Liver (tissue), 8 donors: ENCODE measurements at regions not wholly inside any gene's neighbourhood (a gene's known extent, or its start where the extent isn't known, plus 50 kb on each side); places are given as distances from the start of the nearest gene placed in this dataset.

Experiments used
- DNase-seq: peaks from one replicate; pipeline ENCODE4 v3.0.0-alpha.2; 2017; ENCODE audit warnings: low spot score
- H3K27ac ChIP-seq, 2 donors: one replicate each; pipeline ENCODE4 v1.7.0; 2013; ENCODE audit warnings: inconsistent platforms in 2 of 2, low read length in 2 of 2, control low read depth in 1 of 2, low read depth in 1 of 2, mild to moderate bottlenecking in 1 of 2
- H3K27me3 ChIP-seq, 4 donors: one replicate each; pipeline versions ENCODE4 v1.6.1 to v1.7.0; 2013; ENCODE audit warnings: low read length in 3 of 4, inconsistent platforms in 1 of 4, mild to moderate bottlenecking in 1 of 4, moderate library complexity in 1 of 4; ENCODE audit not compliant: control insufficient read depth in 4 of 4, insufficient read depth in 4 of 4
- H3K36me3 ChIP-seq, 4 donors: one replicate each; pipeline versions ENCODE4 v1.6.1 to v1.7.0; 2013; ENCODE audit warnings: low read length in 3 of 4, mild to moderate bottlenecking in 3 of 4, low read depth in 1 of 4, moderate library complexity in 1 of 4; ENCODE audit not compliant: control insufficient read depth in 4 of 4, insufficient read depth in 3 of 4
- H3K4me1 ChIP-seq, 4 donors: one replicate each; pipeline versions ENCODE4 v1.6.1 to v1.7.0; 2013; ENCODE audit warnings: low read length in 3 of 4, mild to moderate bottlenecking in 3 of 4, moderate library complexity in 1 of 4; ENCODE audit not compliant: control insufficient read depth in 4 of 4, insufficient read depth in 4 of 4
- H3K4me3 ChIP-seq, 3 donors: one replicate each; pipeline versions ENCODE4 v1.6.1 to v1.7.0; 2013; ENCODE audit warnings: low read length in 3 of 3, control low read depth in 1 of 3, low read depth in 1 of 3, mild to moderate bottlenecking in 1 of 3
- H3K9ac ChIP-seq, 2 donors: one replicate each; pipeline ENCODE4 v1.7.0; 2013; ENCODE audit warnings: low read length in 2 of 2, mild to moderate bottlenecking in 2 of 2, moderate library complexity in 2 of 2, control low read depth in 1 of 2, low read depth in 1 of 2
- H3K9me3 ChIP-seq, 4 donors: one replicate each; pipeline versions ENCODE4 v1.6.1 to v1.7.0; 2013; ENCODE audit warnings: low read length in 3 of 4; ENCODE audit not compliant: control insufficient read depth in 4 of 4
- ATF3 ChIP-seq: IDR thresholded peaks from 2 replicates; pipeline ENCODE4 v1.6.1; 2016; ENCODE audit warnings: antibody characterized with exemption
- CTCF ChIP-seq: fragments of 150-350 bp; IDR thresholded peaks from 2 replicates; pipeline ENCODE4 v1.5.1; 2017; ENCODE audit warnings: improper control_type of control experiment, low read depth, low read length; ENCODE audit not compliant: missing input control
- EGR1 ChIP-seq, 2 donors: IDR thresholded peaks; 2 replicates each; pipeline ENCODE4 v1.6.1; 2016 to 2018; ENCODE audit warnings: antibody characterized with exemption in 2 of 2, low read depth in 2 of 2
- FOXA1 ChIP-seq: IDR thresholded peaks from 2 replicates; pipeline ENCODE4 v1.6.1; 2016; ENCODE audit warnings: antibody characterized with exemption
- FOXA2 ChIP-seq: IDR thresholded peaks from 2 replicates; pipeline ENCODE4 v1.6.1; 2016; ENCODE audit warnings: antibody characterized with exemption
- HNF4A ChIP-seq, 2 donors: conservative IDR thresholded peaks; 2 replicates each; pipeline ENCODE4 v1.6.1; 2016; ENCODE audit warnings: antibody characterized with exemption in 2 of 2, mild to moderate bottlenecking in 2 of 2
- JUND ChIP-seq, 2 donors: IDR thresholded peaks; 2 replicates each; pipeline ENCODE4 v1.6.1; 2016; ENCODE audit warnings: antibody characterized with exemption in 2 of 2
- MAX ChIP-seq: IDR thresholded peaks from 2 replicates; pipeline ENCODE4 v1.6.1; 2016; ENCODE audit warnings: antibody characterized with exemption
- RAD21 ChIP-seq, 2 donors: IDR thresholded peaks; 2 replicates each; pipeline ENCODE4 v1.6.1; 2016; ENCODE audit warnings: antibody characterized with exemption in 2 of 2, mild to moderate bottlenecking in 2 of 2
- REST ChIP-seq: IDR thresholded peaks from 2 replicates; pipeline ENCODE4 v1.6.1; 2016; ENCODE audit warnings: antibody characterized with exemption, mild to moderate bottlenecking
- RXRA ChIP-seq, 2 donors: IDR thresholded peaks; 2 replicates each; pipeline ENCODE4 v1.6.1; 2017 to 2018; ENCODE audit warnings: antibody characterized with exemption in 2 of 2, mild to moderate bottlenecking in 1 of 2
- SP1 ChIP-seq: IDR thresholded peaks from 2 replicates; pipeline ENCODE4 v1.6.1; 2018; ENCODE audit warnings: antibody characterized with exemption, mild to moderate bottlenecking
- WGBS: extraction: QIAGEN DNeasy Blood & Tissue Kit; methylation state at CpG from one replicate; pipeline ENCODE4 v1.1.7; 2013; 5-methylcytosine and 5-hydroxymethylcytosine counted together
- donor health status: healthy.
- donor health status: healthy.
- donor health status: healthy.
- donor health status: healthy.
- donor health status: healthy.

GRCh38 chr6:163634211-163635171 is 220.0 kb downstream of the QKI start:
- H3K9me3 ChIP-seq = peaks cover 0 to 3% (median 2%) of the 10 kb centered on the region in 4 donors
- 79% methylated on average over 21 of the region's 21 CpGs for WGBS
- TF ChIP-seq SP1 (no peak), RAD21 (IDR thresholded peaks at IDR 0.05) (no peak), MAX (no peak), FOXA2 (no peak), CTCF (no peak), FOXA1 (no peak), JUND (IDR thresholded peaks at IDR 0.05) (no peak), ATF3 (no peak), REST (no peak)
- DNase-seq = no peak
- H3K36me3 ChIP-seq = no peaks in the 10 kb centered on the region
- no peaks in the 10 kb centered on the region for H3K4me1 ChIP-seq
- no peak overlapping the region for H3K4me3 ChIP-seq
- H3K27me3 ChIP-seq = no peaks in the 10 kb centered on the region
- H3K27ac ChIP-seq = no peak overlapping the region
- H3K9ac ChIP-seq = no peak overlapping the region

- TF ChIP-seq MAX = no peak
- TF ChIP-seq RXRA (IDR thresholded peaks at IDR 0.05) = no peak
- TF ChIP-seq FOXA2 = no peak
- no peak for TF ChIP-seq HNF4A (conservative IDR thresholded peaks at IDR 0.05)
- TF ChIP-seq EGR1 (IDR thresholded peaks at IDR 0.05; ENCODE audit: low read depth in 2 of 2) = no peak
- H3K36me3 ChIP-seq = no peaks in the 10 kb centered on the region
- H3K9me3 ChIP-seq = peaks cover 0 to 6% (median 4%) of the 10 kb centered on the region in 4 donors
- no peak for DNase-seq
- no peak overlapping the region for H3K4me3 ChIP-seq
- H3K27me3 ChIP-seq = no peaks in the 10 kb centered on the region
- no peaks in the 10 kb centered on the region for H3K4me1 ChIP-seq
- no peak overlapping the region for H3K9ac ChIP-seq
- H3K27ac ChIP-seq = no peak overlapping the region
- WGBS = 39% methylated on average over 22 of the region's 22 CpGs
Observed at GRCh38 chr6:163630991-163631390, 216.5 kb downstream of the QKI start.
